Left lung (tissue), 4 donors: ENCODE measurements at regions not wholly inside any gene's neighbourhood (a gene's known extent, or its start where the extent isn't known, plus 50 kb on each side); places are given as distances from the start of the nearest gene placed in this dataset.

ENCODE experiments used
- ATAC-seq: fragments of 200-7000 bp; cut with Tn5 transposase; one replicate; pipeline ENCODE4 v1.9.1; 2020; ENCODE audit warnings: moderate library complexity
- DNase-seq, 4 donors: peaks; one replicate each; pipeline ENCODE4 v3.0.0-alpha.2; 2013 to 2020
- H3K27ac ChIP-seq, 2 donors: fragments of 200-600 bp; sonication (generic) in 1 of 2; one replicate each; pipeline versions ENCODE4 v1.5.0 to v1.8.0; 2020 to 2021
- H3K27me3 ChIP-seq, 2 donors: fragments of 200-600 bp; sonication (generic) in 1 of 2; one replicate each; pipeline versions ENCODE4 v1.5.0 to v1.8.0; 2020 to 2021
- H3K36me3 ChIP-seq, 2 donors: fragments of 200-600 bp; sonication (generic) in 1 of 2; one replicate each; pipeline versions ENCODE4 v1.5.0 to v1.8.0; 2020 to 2021
- H3K4me1 ChIP-seq, 2 donors: fragments of 200-600 bp; one replicate each; pipeline ENCODE4 v1.8.0; 2021
- H3K4me3 ChIP-seq, 2 donors: fragments of 200-600 bp; sonication (generic) in 1 of 2; one replicate each; pipeline versions ENCODE4 v1.5.0 to v1.8.0; 2020 to 2021; ENCODE audit warnings: mild to moderate bottlenecking in 1 of 2
- H3K9me3 ChIP-seq, 2 donors: fragments of 200-600 bp; sonication (generic) in 1 of 2; one replicate each; pipeline versions ENCODE4 v1.5.0 to v1.8.0; 2020 to 2021
- CTCF ChIP-seq, 2 donors: fragments of 200-600 bp; sonication (generic) in 1 of 2; IDR thresholded peaks; one replicate each; pipeline versions ENCODE4 v1.5.0 to v1.8.0; 2021; ENCODE audit warnings: antibody characterized with exemption in 2 of 2
- intact Hi-C, 2 donors: fragments of 100-400 bp; cut with DNase I; formaldehyde crosslinking; loops; one replicate each; pipeline versions ENCODE4 v1.11.2 to v1.14.2; 2022
- donor health status: DM: no; HTN: yes; CAD: no.
- donor health status: DM: no; HTN: no; CAD: no.

DNA sequence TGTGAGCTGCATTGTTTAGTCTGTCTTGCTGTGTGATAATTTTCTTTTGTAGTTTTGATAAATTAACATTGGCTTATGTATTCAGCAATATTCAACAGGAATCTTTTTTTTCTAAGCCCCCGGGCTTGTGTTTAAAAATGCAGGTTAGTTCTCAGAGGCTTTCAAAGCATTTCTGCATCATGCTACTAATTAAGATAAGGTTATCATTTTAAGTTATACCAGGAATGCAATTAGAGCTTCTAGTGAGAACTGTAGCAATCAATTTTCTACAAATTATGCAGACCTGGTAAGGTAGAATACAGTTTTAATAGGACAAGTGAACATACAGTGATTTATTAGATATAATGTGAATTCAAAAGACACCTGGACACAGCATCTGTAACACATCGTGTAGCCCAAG is 179.2 kb downstream of the PRL start:
- H3K27me3 ChIP-seq: no peaks in the 10 kb centered on the region
- H3K27ac ChIP-seq: no peak overlapping the region
- H3K4me1 ChIP-seq: peaks cover 0 to 6% of the 10 kb centered on the region in 2 donors
- DNase-seq (no peak), ATAC-seq (no peak)
- no peak for TF ChIP-seq CTCF (IDR thresholded peaks at IDR 0.05)
- intact Hi-C loops: no loop called here
- peaks cover 0 to 3% of the 10 kb centered on the region in 2 donors for H3K9me3 ChIP-seq
- H3K36me3 ChIP-seq: no peaks in the 10 kb centered on the region
- no peak overlapping the region for H3K4me3 ChIP-seq

- ATAC-seq: no peak
These were observed 177.3 kb downstream of the PRL start for GRCh38 chr6:22119500-22119899.

DNA sequence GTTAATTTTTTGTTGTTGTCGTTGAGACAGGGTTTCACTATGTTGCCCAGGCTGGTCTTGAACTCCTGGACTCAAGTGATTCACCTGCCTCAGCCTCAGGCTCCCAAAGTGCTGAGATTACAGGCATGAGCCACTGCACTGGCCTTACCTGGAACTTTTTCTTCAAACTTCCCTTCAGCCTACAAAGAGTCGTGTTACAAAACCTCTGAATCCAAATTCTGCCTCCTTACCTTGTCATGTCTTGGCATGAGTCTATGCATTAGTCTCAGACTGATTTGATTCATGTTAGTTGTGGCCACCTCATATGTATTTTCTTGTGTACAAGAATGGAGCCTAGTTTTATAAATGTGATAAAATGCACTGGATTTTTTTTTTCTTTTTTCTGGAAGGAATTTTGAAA is 172.1 kb downstream of the PRL start:
- H3K4me1 ChIP-seq: no peaks in the 10 kb centered on the region
- H3K36me3 ChIP-seq: no peaks in the 10 kb centered on the region
- intact Hi-C loops: no loop called here
- DNase-seq: no peak
- peaks cover 0 to 9% of the 10 kb centered on the region in 2 donors for H3K9me3 ChIP-seq
- H3K27me3 ChIP-seq: no peaks in the 10 kb centered on the region
- H3K27ac ChIP-seq: no peak overlapping the region
- H3K4me3 ChIP-seq: no peak overlapping the region
- no peak for ATAC-seq
- TF ChIP-seq CTCF (IDR thresholded peaks at IDR 0.05): no peak

More at GRCh38 chr6:22119500-22119899, 177.3 kb downstream of the PRL start:
- Histone ChIP-seq H3K9me3 (peaks cover 0 to 3% of the 10 kb centered on the region in 2 donors), H3K4me3 (no peak overlapping the region), H3K27ac (no peak overlapping the region), H3K36me3 (no peaks in the 10 kb centered on the region), H3K4me1 (no peaks in the 10 kb centered on the region), H3K27me3 (no peaks in the 10 kb centered on the region)
- DNase-seq: no peak
- intact Hi-C loops: no loop called here
- TF ChIP-seq CTCF (IDR thresholded peaks at IDR 0.05): no peak

DNA sequence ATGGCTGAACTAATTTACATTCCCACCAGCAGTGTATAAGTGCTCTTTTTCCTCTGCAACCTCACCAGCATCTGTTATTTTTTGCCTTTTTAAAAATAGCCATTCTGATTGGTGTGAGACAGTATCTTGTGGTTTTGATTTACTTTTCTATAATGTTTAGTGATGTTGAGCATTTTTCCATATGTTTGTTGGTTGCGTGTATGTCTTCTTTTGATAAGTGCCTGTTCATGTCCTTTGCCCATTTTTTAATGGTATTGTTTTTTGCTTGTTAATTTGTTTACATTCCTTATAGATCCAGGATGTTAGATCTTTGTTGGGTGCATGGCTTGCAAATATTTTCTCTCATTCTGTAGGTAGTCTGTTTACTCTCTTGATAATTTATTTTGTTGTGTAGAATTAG is 169.9 kb downstream of the PRL start:
- ATAC-seq: no peak
- H3K4me1 ChIP-seq: no peaks in the 10 kb centered on the region
- H3K9me3 ChIP-seq: peaks cover 0 to 9% of the 10 kb centered on the region in 2 donors
- H3K27ac ChIP-seq: no peak overlapping the region
- DNase-seq: no peak
- intact Hi-C loops: no loop called here
- H3K4me3 ChIP-seq: no peak overlapping the region
- H3K27me3 ChIP-seq: no peaks in the 10 kb centered on the region
- no peaks in the 10 kb centered on the region for H3K36me3 ChIP-seq
- no peak for TF ChIP-seq CTCF (IDR thresholded peaks at IDR 0.05)

GRCh38 chr6:22129751-22130150 is 167.1 kb downstream of the PRL start:
- no peaks in the 10 kb centered on the region for H3K36me3 ChIP-seq
- no peaks in the 10 kb centered on the region for H3K27me3 ChIP-seq
- no peak for TF ChIP-seq CTCF (IDR thresholded peaks at IDR 0.05)
- H3K9me3 ChIP-seq: peaks cover 0 to 9% of the 10 kb centered on the region in 2 donors
- H3K4me3 ChIP-seq: no peak overlapping the region
- ATAC-seq (no peak), DNase-seq (no peak)
- no peak overlapping the region for H3K27ac ChIP-seq
- intact Hi-C loops: no loop called here
- H3K4me1 ChIP-seq: no peaks in the 10 kb centered on the region
